Retinal pigment epithelial cell (primary cell): ENCODE measurements at regions not wholly inside any gene's neighbourhood (a gene's known extent, or its start where the extent isn't known, plus 50 kb on each side); places are given as distances from the start of the nearest gene placed in this dataset.

Experiments
- DNase-seq: peaks from one replicate; pipeline ENCODE4 v3.0.0-alpha.2; 2010; ENCODE audit warnings: low read depth
- H3K4me3 ChIP-seq: 2 replicates; pipeline ENCODE4 v1.5.1; 2011; ENCODE audit warnings: mild to moderate bottlenecking, low read length, control low read depth, moderate library complexity
- TF ChIP-seq, protein P1 (sequence below): conservative IDR thresholded peaks from 2 replicates; pipeline ENCODE4 v1.5.1; 2011; ENCODE audit warnings: low read depth, low read length, control low read depth, inconsistent platforms

DNA sequence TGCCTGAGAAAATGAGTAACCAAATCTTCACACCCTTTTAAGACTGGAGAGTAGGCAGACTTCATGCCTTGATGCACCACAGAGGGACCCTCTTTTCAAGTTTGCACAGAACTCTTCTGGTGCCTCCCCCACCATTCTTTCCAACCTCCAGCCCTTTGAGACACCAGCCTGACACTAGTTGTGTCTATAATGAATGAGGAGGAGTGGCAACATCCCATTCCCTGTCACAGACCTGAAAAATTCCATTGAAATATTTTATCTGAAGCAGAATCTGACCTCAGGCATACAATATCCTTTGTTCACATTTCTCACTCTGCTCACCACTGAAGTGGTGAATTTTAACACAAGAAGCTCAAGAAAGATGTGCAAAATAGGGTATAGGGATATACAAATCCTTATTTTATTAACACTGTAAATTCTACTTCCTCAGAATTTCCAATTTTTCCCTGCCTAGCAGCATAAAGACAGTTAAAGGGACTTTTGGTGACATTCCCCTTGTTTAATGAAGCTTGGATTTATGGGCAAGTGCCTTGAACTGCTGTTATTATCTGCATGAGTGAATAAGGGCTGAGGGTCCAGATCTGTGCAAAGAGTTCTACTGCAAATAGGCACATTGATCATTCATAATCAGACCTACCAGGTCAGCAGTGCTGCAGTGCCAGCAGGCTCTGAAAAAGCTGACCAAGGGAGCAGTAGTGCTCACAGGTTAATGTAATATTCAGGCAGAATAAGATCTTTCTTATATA, 149.9 kb upstream of the PAQR3 start:
- TF ChIP-seq, protein P1, sequence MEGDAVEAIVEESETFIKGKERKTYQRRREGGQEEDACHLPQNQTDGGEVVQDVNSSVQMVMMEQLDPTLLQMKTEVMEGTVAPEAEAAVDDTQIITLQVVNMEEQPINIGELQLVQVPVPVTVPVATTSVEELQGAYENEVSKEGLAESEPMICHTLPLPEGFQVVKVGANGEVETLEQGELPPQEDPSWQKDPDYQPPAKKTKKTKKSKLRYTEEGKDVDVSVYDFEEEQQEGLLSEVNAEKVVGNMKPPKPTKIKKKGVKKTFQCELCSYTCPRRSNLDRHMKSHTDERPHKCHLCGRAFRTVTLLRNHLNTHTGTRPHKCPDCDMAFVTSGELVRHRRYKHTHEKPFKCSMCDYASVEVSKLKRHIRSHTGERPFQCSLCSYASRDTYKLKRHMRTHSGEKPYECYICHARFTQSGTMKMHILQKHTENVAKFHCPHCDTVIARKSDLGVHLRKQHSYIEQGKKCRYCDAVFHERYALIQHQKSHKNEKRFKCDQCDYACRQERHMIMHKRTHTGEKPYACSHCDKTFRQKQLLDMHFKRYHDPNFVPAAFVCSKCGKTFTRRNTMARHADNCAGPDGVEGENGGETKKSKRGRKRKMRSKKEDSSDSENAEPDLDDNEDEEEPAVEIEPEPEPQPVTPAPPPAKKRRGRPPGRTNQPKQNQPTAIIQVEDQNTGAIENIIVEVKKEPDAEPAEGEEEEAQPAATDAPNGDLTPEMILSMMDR: no peak
- DNase-seq: no peak
- H3K4me3 ChIP-seq: no peak overlapping the region

DNA sequence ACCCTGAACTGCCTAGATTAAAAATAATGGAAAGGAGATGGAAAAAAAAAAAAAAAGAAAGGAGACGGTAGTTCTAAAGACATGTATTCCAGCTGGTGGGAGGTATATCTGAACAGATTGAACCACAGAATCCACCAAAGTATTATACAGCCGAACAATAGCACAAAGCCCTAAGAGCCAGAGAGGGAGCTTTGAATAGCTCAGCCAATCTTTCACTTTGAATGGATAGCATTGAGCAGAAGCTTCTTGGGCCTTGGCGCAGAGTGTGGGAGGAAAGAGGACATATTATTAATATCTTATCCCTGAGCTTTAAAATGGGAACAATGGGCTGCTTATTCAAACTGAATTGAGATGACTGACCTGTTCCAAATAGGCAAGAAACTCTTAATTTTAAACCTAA, 147.8 kb upstream of the PAQR3 start:
- no peak for DNase-seq
- TF ChIP-seq, protein P1: no peak
- H3K4me3 ChIP-seq: no peak overlapping the region

DNA sequence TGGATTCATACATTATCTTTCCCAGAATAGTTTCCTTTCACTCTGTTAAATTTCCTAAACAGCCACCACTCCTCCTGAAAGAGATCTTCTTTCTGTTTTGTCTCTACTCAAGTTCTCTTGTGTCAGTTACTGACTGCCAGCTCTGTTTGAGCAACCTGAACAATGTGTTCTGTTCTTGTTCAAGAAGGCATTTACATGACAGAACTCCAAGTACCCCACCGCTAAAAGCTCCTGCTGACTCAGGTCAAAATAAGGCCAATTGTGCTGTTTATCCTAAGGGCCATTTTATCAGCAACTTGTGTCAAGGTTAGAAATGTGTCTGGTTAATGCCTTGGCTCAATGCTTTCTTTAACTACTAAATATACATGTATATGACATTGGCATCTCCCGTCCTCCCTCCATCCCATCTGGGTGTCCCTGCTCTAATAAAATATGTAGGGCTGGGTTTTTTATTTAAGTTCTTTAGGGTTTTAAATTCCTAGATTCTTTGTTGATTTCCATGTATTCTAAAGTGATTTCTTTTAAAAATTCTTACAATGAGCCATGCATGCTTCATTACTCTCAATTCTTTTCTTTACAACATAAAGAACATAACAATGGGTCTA, 144.3 kb upstream of the PAQR3 start:
- no peak for DNase-seq
- TF ChIP-seq, protein P1: no peak
- no peak overlapping the region for H3K4me3 ChIP-seq

DNA sequence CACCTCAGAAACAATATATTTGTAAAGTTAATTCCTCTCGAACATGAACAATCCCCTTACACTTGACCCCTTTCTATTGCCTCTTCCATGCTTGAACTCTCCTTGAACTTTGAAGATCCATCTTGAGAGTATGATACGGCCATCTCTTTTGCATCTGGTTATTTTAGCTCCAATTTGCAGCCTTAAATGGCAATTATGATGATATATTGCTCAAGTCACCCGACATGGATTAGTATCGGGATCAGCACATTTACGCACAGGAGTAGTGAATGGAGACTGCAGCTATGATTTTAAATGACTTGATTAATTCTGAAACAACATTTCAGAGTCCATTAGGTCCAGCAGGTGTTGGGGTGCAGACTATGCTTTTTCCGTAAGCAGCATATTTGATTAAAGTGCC, 143.8 kb upstream of the PAQR3 start:
- no peak for DNase-seq
- no peak overlapping the region for H3K4me3 ChIP-seq
- TF ChIP-seq, protein P1: no peak

DNA sequence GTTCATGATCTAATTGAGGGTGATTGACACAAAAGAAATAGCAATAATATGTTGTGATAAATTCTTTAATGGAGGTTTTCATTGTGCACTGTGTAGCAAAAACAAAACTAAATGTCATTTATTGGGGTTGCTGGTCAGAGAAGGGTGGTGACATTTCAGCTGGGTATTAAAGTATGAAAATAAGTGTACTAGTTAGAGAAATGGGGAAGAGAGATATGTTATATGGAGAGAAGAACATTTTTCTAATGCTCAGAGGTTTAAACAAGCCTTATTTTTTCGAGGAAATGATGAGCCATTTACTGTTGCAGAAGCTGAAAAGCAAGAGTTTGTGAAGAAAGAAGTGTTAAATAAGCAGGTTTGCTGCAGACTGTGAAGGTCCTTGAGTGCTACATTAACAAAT, 142.7 kb upstream of the PAQR3 start:
- TF ChIP-seq, protein P1: no peak
- DNase-seq: no peak
- no peak overlapping the region for H3K4me3 ChIP-seq

DNA sequence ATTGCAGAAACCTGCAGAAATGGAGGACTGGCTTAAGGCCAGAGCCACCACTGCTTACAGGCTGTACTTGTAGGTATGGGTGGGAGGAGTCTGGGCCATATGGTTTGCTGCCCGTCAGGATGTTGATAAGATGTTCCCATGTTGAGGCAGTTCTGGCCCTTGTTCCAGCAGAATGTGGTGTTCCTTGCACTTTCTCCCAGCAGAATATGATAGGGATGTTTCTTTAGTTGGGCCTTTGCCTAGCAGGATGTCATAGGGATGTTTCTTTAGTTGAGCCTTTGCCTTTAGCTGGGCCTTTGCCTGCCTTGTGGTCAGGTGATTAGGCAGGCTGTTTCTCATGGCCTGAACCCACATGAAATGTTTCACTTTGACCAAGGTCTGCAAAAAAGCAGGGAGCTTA, 139.1 kb upstream of the PAQR3 start:
- H3K4me3 ChIP-seq: no peak overlapping the region
- TF ChIP-seq, protein P1: no peak
- no peak for DNase-seq

DNA sequence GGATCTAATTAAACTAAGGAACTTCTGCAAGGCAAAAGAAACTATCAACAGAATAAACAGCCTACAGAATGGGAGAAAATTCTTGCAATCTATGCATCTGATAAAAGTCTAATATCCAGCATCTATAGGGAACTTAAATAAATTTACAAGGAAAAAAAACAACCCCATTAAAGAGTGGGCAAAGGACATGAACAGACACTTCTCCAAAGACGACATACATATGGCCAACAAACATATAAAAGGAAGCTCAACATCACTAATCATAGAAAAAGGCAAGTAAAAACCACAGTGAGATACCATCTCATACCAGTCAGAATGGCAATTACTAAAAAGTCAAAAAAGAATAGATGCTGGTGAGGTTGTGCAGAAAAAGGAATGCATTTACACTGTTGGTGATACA, 134.8 kb upstream of the PAQR3 start:
- H3K4me3 ChIP-seq: no peak overlapping the region
- TF ChIP-seq, protein P1: no peak

More for the DNA sequence above, 134.8 kb upstream of the PAQR3 start:
- no peak for DNase-seq
